Mesendoderm (in vitro differentiated cells): ENCODE measurements at regions not wholly inside any gene's neighbourhood (a gene's known extent, or its start where the extent isn't known, plus 50 kb on each side); places are given as distances from the start of the nearest gene placed in this dataset.

Source experiments
- DNase-seq: peaks from one replicate; pipeline ENCODE4 v3.0.0; 2013
- H2AK5ac ChIP-seq: 2 replicates; pipeline ENCODE4 v1.6.1; 2013; ENCODE audit warnings: low read length, inconsistent platforms
- H2BK120ac ChIP-seq: 2 replicates; pipeline ENCODE4 v1.6.1; 2013; ENCODE audit warnings: low read depth, mild to moderate bottlenecking, low read length, moderate library complexity, mixed read lengths
- H2BK15ac ChIP-seq: replicated peaks from 2 replicates; pipeline ENCODE4 v1.6.1; 2013; ENCODE audit warnings: low read depth, mild to moderate bottlenecking, moderate library complexity
- H2BK5ac ChIP-seq: 2 replicates; pipeline ENCODE4 v1.6.1; 2013; ENCODE audit warnings: low read length, inconsistent platforms
- H3K18ac ChIP-seq: 2 replicates; pipeline ENCODE4 v1.6.1; 2013; ENCODE audit warnings: mild to moderate bottlenecking, low read length, mixed read lengths
- H3K23ac ChIP-seq: one replicate; pipeline ENCODE4 v1.6.1; 2013; ENCODE audit warnings: low read length
- H3K27ac ChIP-seq: 2 replicates; pipeline ENCODE4 v1.5.1; 2013; ENCODE audit warnings: low read depth, mild to moderate bottlenecking, inconsistent platforms, low read length, moderate library complexity
- H3K27me3 ChIP-seq: 2 replicates; pipeline ENCODE4 v1.6.1; 2013; ENCODE audit warnings: low read length, control low read depth, mild to moderate bottlenecking, inconsistent platforms; ENCODE audit not compliant: insufficient read depth, poor library complexity
- H3K36me3 ChIP-seq: 2 replicates; pipeline ENCODE4 v1.6.1; 2013; ENCODE audit warnings: low read length, inconsistent platforms; ENCODE audit not compliant: control insufficient read depth, insufficient read depth
- H3K4ac ChIP-seq: one replicate; pipeline ENCODE4 v1.6.1; 2013; ENCODE audit warnings: low read depth, mild to moderate bottlenecking, low read length, moderate library complexity
- H3K4me1 ChIP-seq: 2 replicates; pipeline ENCODE4 v1.6.1; 2013; ENCODE audit warnings: low read depth, low read length, inconsistent platforms; ENCODE audit not compliant: control insufficient read depth
- H3K4me2 ChIP-seq: 2 replicates; pipeline ENCODE4 v1.6.1; 2013; ENCODE audit warnings: low read length
- H3K4me3 ChIP-seq: 2 replicates; pipeline ENCODE4 v1.5.1; 2013; ENCODE audit warnings: mild to moderate bottlenecking, low read length
- H3K56ac ChIP-seq: one replicate; pipeline ENCODE4 v1.6.1; 2013; ENCODE audit warnings: low read length
- H3K79me1 ChIP-seq: 2 replicates; pipeline ENCODE4 v1.6.1; 2013; ENCODE audit warnings: low read length, inconsistent platforms
- H3K79me2 ChIP-seq: 2 replicates; pipeline ENCODE4 v1.6.1; 2013; ENCODE audit warnings: mild to moderate bottlenecking, low read length; ENCODE audit not compliant: control insufficient read depth, insufficient read depth
- H3K9ac ChIP-seq: 2 replicates; pipeline ENCODE4 v1.6.1; 2013; ENCODE audit warnings: low read length, inconsistent platforms
- H4K5ac ChIP-seq: one replicate; pipeline ENCODE4 v1.6.1; 2013; ENCODE audit warnings: low read length
- H4K8ac ChIP-seq: one replicate; pipeline ENCODE4 v1.6.1; 2013; ENCODE audit warnings: low read depth, mild to moderate bottlenecking, control low read depth, low read length, moderate library complexity
- WGBS: extraction: QIAGEN DNeasy Blood & Tissue Kit; methylation state at CpG from one replicate; pipeline ENCODE4 v1.1.7; 2013; ENCODE audit warnings: low lambda C conversion rate, missing lambda C conversion rate; ENCODE audit not compliant: insufficient coverage; ENCODE audit errors: extremely low coverage; 5-methylcytosine and 5-hydroxymethylcytosine counted together

GRCh38 chr1:4916610-4917009, 262.2 kb downstream of the AJAP1 start:
- no peaks in the 10 kb centered on the region for H3K79me1 ChIP-seq
- H3K36me3 ChIP-seq = no peaks in the 10 kb centered on the region
- H2BK120ac ChIP-seq = no peak overlapping the region
- H3K9ac ChIP-seq = no peak overlapping the region
- no peak overlapping the region for H3K23ac ChIP-seq
- H3K79me2 ChIP-seq = no peaks in the 10 kb centered on the region
- no peak overlapping the region for H3K4ac ChIP-seq
- no peak overlapping the region for H3K56ac ChIP-seq
- H3K27ac ChIP-seq = no peak overlapping the region
- H4K8ac ChIP-seq = no peak overlapping the region
- no peaks in the 10 kb centered on the region for H3K4me1 ChIP-seq
- H3K27me3 ChIP-seq = no peaks in the 10 kb centered on the region
- WGBS = 100% methylated on average over 1 of the region's 7 CpGs
- H3K4me3 ChIP-seq = no peak overlapping the region
- H3K18ac ChIP-seq = no peak overlapping the region
- no peak overlapping the region for H3K4me2 ChIP-seq
- no peak overlapping the region for H2AK5ac ChIP-seq
- H4K5ac ChIP-seq = no peak overlapping the region
- no peak overlapping the region for H2BK5ac ChIP-seq
- DNase-seq = no peak
- no peak overlapping the region for H2BK15ac ChIP-seq

- Histone ChIP-seq H3K27me3 (no peaks in the 10 kb centered on the region), H3K9ac (no peak overlapping the region), H3K36me3 (no peaks in the 10 kb centered on the region), H2AK5ac (no peak overlapping the region), H3K18ac (no peak overlapping the region), H2BK15ac (no peak overlapping the region), H3K79me1 (no peaks in the 10 kb centered on the region), H2BK120ac (no peak overlapping the region), H3K4me1 (no peaks in the 10 kb centered on the region), H3K4ac (no peak overlapping the region), H3K56ac (no peak overlapping the region), H3K79me2 (no peaks in the 10 kb centered on the region), H3K4me3 (no peak overlapping the region), H4K5ac (no peak overlapping the region), H3K4me2 (no peak overlapping the region), H3K27ac (no peak overlapping the region), H2BK5ac (no peak overlapping the region), H4K8ac (no peak overlapping the region), H3K23ac (no peak overlapping the region)
- DNase-seq = no peak
- WGBS = 100% methylated on average over 1 of the region's 2 CpGs
Measured at GRCh38 chr1:4915154-4915553, 260.7 kb downstream of the AJAP1 start.

GRCh38 chr1:4908486-4908885, 254.1 kb downstream of the AJAP1 start:
- Histone ChIP-seq H2BK5ac (no peak overlapping the region), H3K36me3 (no peaks in the 10 kb centered on the region), H3K79me2 (no peaks in the 10 kb centered on the region), H3K4me2 (no peak overlapping the region), H3K4me3 (no peak overlapping the region), H3K56ac (no peak overlapping the region), H4K5ac (no peak overlapping the region), H3K18ac (no peak overlapping the region), H3K9ac (no peak overlapping the region), H3K79me1 (no peaks in the 10 kb centered on the region), H2BK120ac (no peak overlapping the region), H3K4ac (no peak overlapping the region), H3K27me3 (no peaks in the 10 kb centered on the region), H3K4me1 (no peaks in the 10 kb centered on the region), H3K23ac (no peak overlapping the region), H2BK15ac (no peak overlapping the region), H2AK5ac (no peak overlapping the region), H3K27ac (no peak overlapping the region), H4K8ac (no peak overlapping the region)
- no CpG with 5 or more reads among the region's 13 CpGs for WGBS
- no peak for DNase-seq

- H2BK15ac ChIP-seq = no peak overlapping the region
- no peaks in the 10 kb centered on the region for H3K79me2 ChIP-seq
- no peak overlapping the region for H2AK5ac ChIP-seq
- DNase-seq = no peak
- no peak overlapping the region for H3K18ac ChIP-seq
- H3K27ac ChIP-seq = no peak overlapping the region
- no peak overlapping the region for H2BK120ac ChIP-seq
- H3K4me1 ChIP-seq = no peaks in the 10 kb centered on the region
- H3K4me2 ChIP-seq = no peak overlapping the region
- H3K56ac ChIP-seq = no peak overlapping the region
- H3K27me3 ChIP-seq = no peaks in the 10 kb centered on the region
- H2BK5ac ChIP-seq = no peak overlapping the region
- H3K9ac ChIP-seq = no peak overlapping the region
- WGBS = no CpG with 5 or more reads among the region's 4 CpGs
- H3K36me3 ChIP-seq = no peaks in the 10 kb centered on the region
- no peak overlapping the region for H3K23ac ChIP-seq
- H4K5ac ChIP-seq = no peak overlapping the region
- H4K8ac ChIP-seq = no peak overlapping the region
- H3K4me3 ChIP-seq = no peak overlapping the region
- no peaks in the 10 kb centered on the region for H3K79me1 ChIP-seq
- no peak overlapping the region for H3K4ac ChIP-seq
Measured at GRCh38 chr1:4894566-4894965, 240.2 kb downstream of the AJAP1 start.

- Histone ChIP-seq H4K5ac (no peak overlapping the region), H3K27me3 (no peaks in the 10 kb centered on the region), H2BK120ac (no peak overlapping the region), H3K56ac (no peak overlapping the region), H2BK15ac (no peak overlapping the region), H3K18ac (no peak overlapping the region), H4K8ac (no peak overlapping the region), H3K79me2 (no peaks in the 10 kb centered on the region), H3K23ac (no peak overlapping the region), H3K9ac (no peak overlapping the region), H3K4me1 (no peaks in the 10 kb centered on the region), H3K4me2 (no peak overlapping the region), H3K79me1 (no peaks in the 10 kb centered on the region), H3K4me3 (no peak overlapping the region), H3K36me3 (no peaks in the 10 kb centered on the region), H3K27ac (no peak overlapping the region), H2BK5ac (no peak overlapping the region), H2AK5ac (no peak overlapping the region), H3K4ac (no peak overlapping the region)
- no CpG with 5 or more reads among the region's 8 CpGs for WGBS
- DNase-seq = no peak
Measured at GRCh38 chr1:4880626-4881025, 226.2 kb downstream of the AJAP1 start.

GRCh38 chr1:4877426-4877825, 223.0 kb downstream of the AJAP1 start:
- no peak overlapping the region for H3K18ac ChIP-seq
- no peak overlapping the region for H3K56ac ChIP-seq
- no peak overlapping the region for H4K8ac ChIP-seq
- H3K79me2 ChIP-seq = no peaks in the 10 kb centered on the region
- no peak overlapping the region for H2AK5ac ChIP-seq
- H3K9ac ChIP-seq = no peak overlapping the region
- DNase-seq = no peak
- no peak overlapping the region for H2BK5ac ChIP-seq
- no peak overlapping the region for H2BK120ac ChIP-seq
- no peak overlapping the region for H4K5ac ChIP-seq
- no peaks in the 10 kb centered on the region for H3K36me3 ChIP-seq
- H3K4me2 ChIP-seq = no peak overlapping the region
- H2BK15ac ChIP-seq = no peak overlapping the region
- H3K27ac ChIP-seq = no peak overlapping the region
- H3K79me1 ChIP-seq = no peaks in the 10 kb centered on the region
- H3K4me1 ChIP-seq = no peaks in the 10 kb centered on the region
- H3K27me3 ChIP-seq = no peaks in the 10 kb centered on the region
- H3K4ac ChIP-seq = no peak overlapping the region
- H3K4me3 ChIP-seq = no peak overlapping the region
- no peak overlapping the region for H3K23ac ChIP-seq
- WGBS = no CpG with 5 or more reads among the region's 3 CpGs
